Mesenchymal stem cell (in vitro differentiated cells and primary cell): ENCODE measurements at regions not wholly inside any gene's neighbourhood (a gene's known extent, or its start where the extent isn't known, plus 50 kb on each side); places are given as distances from the start of the nearest gene placed in this dataset.

Source experiments
- DNase-seq: peaks from one replicate; pipeline ENCODE4 v3.0.0-alpha.2; 2013
- H2AFZ ChIP-seq: one replicate; pipeline ENCODE4 v1.6.1; 2013; ENCODE audit warnings: low read depth, mild to moderate bottlenecking, control low read depth, inconsistent platforms, low read length, moderate library complexity
- H2AK5ac ChIP-seq: 2 replicates; pipeline ENCODE4 v1.6.1; 2013; ENCODE audit warnings: low read length, moderate library complexity, mild to moderate bottlenecking, inconsistent platforms; ENCODE audit not compliant: severe bottlenecking
- H2BK120ac ChIP-seq: one replicate; pipeline ENCODE4 v1.6.1; 2013; ENCODE audit warnings: low read depth, mild to moderate bottlenecking, inconsistent platforms, low read length, moderate library complexity
- H2BK12ac ChIP-seq, 2 experiments: one replicate each; pipeline ENCODE4 v1.6.1; 2013; ENCODE audit warnings: inconsistent platforms in 2 of 2, low read length in 2 of 2, mild to moderate bottlenecking in 2 of 2, moderate library complexity in 2 of 2, control low read depth in 1 of 2
- H2BK15ac ChIP-seq: one replicate; pipeline ENCODE4 v1.6.1; 2013; ENCODE audit warnings: mild to moderate bottlenecking, low read depth, inconsistent platforms; ENCODE audit not compliant: poor library complexity, severe bottlenecking
- H2BK5ac ChIP-seq: 2 replicates; pipeline ENCODE4 v1.6.1; 2013; ENCODE audit warnings: low read depth, mild to moderate bottlenecking, low read length, control low read depth, inconsistent platforms; ENCODE audit not compliant: poor library complexity, severe bottlenecking
- H3K14ac ChIP-seq, 2 experiments: one replicate each; pipeline ENCODE4 v1.6.1; 2013; ENCODE audit warnings: inconsistent platforms in 2 of 2, low read length in 2 of 2, control low read depth in 1 of 2, mild to moderate bottlenecking in 1 of 2, moderate library complexity in 1 of 2
- H3K18ac ChIP-seq, 2 experiments: one replicate each; pipeline ENCODE4 v1.6.1; 2013; ENCODE audit warnings: inconsistent platforms in 2 of 2, low read length in 2 of 2, control low read depth in 1 of 2, low read depth in 1 of 2, mild to moderate bottlenecking in 1 of 2
- H3K23ac ChIP-seq, 2 experiments: one replicate each; pipeline ENCODE4 v1.6.1; 2013; ENCODE audit warnings: inconsistent platforms in 2 of 2, low read length in 2 of 2, mild to moderate bottlenecking in 2 of 2, moderate library complexity in 2 of 2, control low read depth in 1 of 2
- H3K27ac ChIP-seq: 2 replicates; pipeline ENCODE4 v1.5.1; 2013; ENCODE audit warnings: mild to moderate bottlenecking, moderate library complexity, low read length, control low read depth, inconsistent platforms; ENCODE audit not compliant: poor library complexity, severe bottlenecking
- H3K27me3 ChIP-seq, 2 experiments: 2 replicates each; pipeline versions ENCODE4 v1.6.1 to v1.7.0; 2013; ENCODE audit warnings: low read length in 2 of 2, mild to moderate bottlenecking in 2 of 2, moderate library complexity in 2 of 2, control low read depth in 1 of 2, inconsistent platforms in 1 of 2; ENCODE audit not compliant: control insufficient read depth in 1 of 2, insufficient read depth in 1 of 2
- H3K36me3 ChIP-seq, 2 experiments: 2 replicates each; pipeline versions ENCODE4 v1.6.1 to v1.7.0; 2013; ENCODE audit warnings: low read length in 2 of 2, control low read depth in 1 of 2, inconsistent platforms in 1 of 2, low read depth in 1 of 2, mild to moderate bottlenecking in 1 of 2; ENCODE audit not compliant: insufficient read depth in 2 of 2, control insufficient read depth in 1 of 2
- H3K4ac ChIP-seq, 2 experiments: one replicate each; pipeline ENCODE4 v1.6.1; 2013; ENCODE audit warnings: inconsistent platforms in 2 of 2, low read length in 2 of 2, mild to moderate bottlenecking in 2 of 2, moderate library complexity in 2 of 2, control low read depth in 1 of 2, low read depth in 1 of 2
- H3K4me1 ChIP-seq: 2 replicates; pipeline ENCODE4 v1.6.1; 2013; ENCODE audit warnings: low read depth, low read length, control low read depth; ENCODE audit not compliant: control insufficient read depth, insufficient read depth
- H3K4me2 ChIP-seq: 2 replicates; pipeline ENCODE4 v1.6.1; 2013; ENCODE audit warnings: low read length, mild to moderate bottlenecking, inconsistent platforms; ENCODE audit not compliant: poor library complexity, severe bottlenecking
- H3K4me3 ChIP-seq, 2 experiments: 2 replicates each; pipeline versions ENCODE4 v1.5.1 to v1.7.0; 2013; ENCODE audit warnings: low read length in 2 of 2, mild to moderate bottlenecking in 2 of 2, control low read depth in 1 of 2, low read depth in 1 of 2; ENCODE audit not compliant: insufficient read depth in 1 of 2
- H3K79me1 ChIP-seq: replicated peaks from 2 replicates; pipeline ENCODE4 v1.6.1; 2013; ENCODE audit warnings: mild to moderate bottlenecking, control low read depth, low read length, inconsistent platforms; ENCODE audit not compliant: poor library complexity, severe bottlenecking
- H3K9ac ChIP-seq: 2 replicates; pipeline ENCODE4 v1.7.0; 2013; ENCODE audit warnings: mild to moderate bottlenecking, low read length, moderate library complexity
- H3K9me3 ChIP-seq: 2 replicates; pipeline ENCODE4 v1.7.0; 2013; ENCODE audit warnings: mild to moderate bottlenecking, low read length; ENCODE audit not compliant: control insufficient read depth
- H4K8ac ChIP-seq: one replicate; pipeline ENCODE4 v1.6.1; 2013; ENCODE audit warnings: inconsistent platforms, mild to moderate bottlenecking, low read length, moderate library complexity
- H4K91ac ChIP-seq: one replicate; pipeline ENCODE4 v1.6.1; 2013; ENCODE audit warnings: mild to moderate bottlenecking, low read length, inconsistent platforms
- WGBS: methylation state at CpG from one replicate; pipeline ENCODE4 v1.1.7; 2013; ENCODE audit warnings: mixed read lengths; 5-methylcytosine and 5-hydroxymethylcytosine counted together

- H3K79me1 ChIP-seq: no peaks in the 10 kb centered on the region
- no peak overlapping the region for H2AFZ ChIP-seq
- no peak overlapping the region for H2BK12ac ChIP-seq
- no peak overlapping the region for H2BK5ac ChIP-seq
- no peak for DNase-seq
- no peaks in the 10 kb centered on the region for H3K27me3 ChIP-seq
- H3K4ac ChIP-seq: no peak overlapping the region
- 0% methylated on average over 1 of the region's 2 CpGs for WGBS
- no peak overlapping the region for H3K9ac ChIP-seq
- peak overlapping the region; percentile 3 for H3K27ac ChIP-seq
- no peak overlapping the region for H4K91ac ChIP-seq
- no peaks in the 10 kb centered on the region for H3K9me3 ChIP-seq
- no peaks in the 10 kb centered on the region for H3K4me1 ChIP-seq
- H3K4me2 ChIP-seq: no peak overlapping the region
- H2AK5ac ChIP-seq: peak overlapping the region; percentile 20
- no peak overlapping the region for H4K8ac ChIP-seq
- no peak overlapping the region for H3K14ac ChIP-seq
- no peaks in the 10 kb centered on the region for H3K36me3 ChIP-seq
- no peak overlapping the region for H3K4me3 ChIP-seq
- no peak overlapping the region for H3K23ac ChIP-seq
- no peak overlapping the region for H2BK120ac ChIP-seq
- no peak overlapping the region for H3K18ac ChIP-seq
- H2BK15ac ChIP-seq: no peak overlapping the region
Observed at GRCh38 chr2:191574232-191574631, 103.7 kb upstream of the NABP1 start.

- H3K23ac ChIP-seq: no peak overlapping the region
- DNase-seq: no peak
- no peaks in the 10 kb centered on the region for H3K79me1 ChIP-seq
- H2BK120ac ChIP-seq: no peak overlapping the region
- no peaks in the 10 kb centered on the region for H3K27me3 ChIP-seq
- H4K91ac ChIP-seq: no peak overlapping the region
- no peak overlapping the region for H3K4ac ChIP-seq
- no peak overlapping the region for H3K27ac ChIP-seq
- no peak overlapping the region for H4K8ac ChIP-seq
- H2BK5ac ChIP-seq: no peak overlapping the region
- no peak overlapping the region for H2BK15ac ChIP-seq
- no peaks in the 10 kb centered on the region for H3K36me3 ChIP-seq
- H3K4me1 ChIP-seq: peaks cover 2% of the 10 kb centered on the region
- no peak overlapping the region for H2AK5ac ChIP-seq
- no peak overlapping the region for H3K18ac ChIP-seq
- no peaks in the 10 kb centered on the region for H3K9me3 ChIP-seq
- H3K9ac ChIP-seq: no peak overlapping the region
- no peak overlapping the region for H2AFZ ChIP-seq
- H3K14ac ChIP-seq: no peak overlapping the region
- WGBS: 85% methylated on average over 2 of the region's 2 CpGs
- H3K4me3 ChIP-seq: no peak overlapping the region
- no peak overlapping the region for H3K4me2 ChIP-seq
- no peak overlapping the region for H2BK12ac ChIP-seq
Observed at GRCh38 chr2:191577605-191578004, 100.3 kb upstream of the NABP1 start.

GRCh38 chr2:191578031-191578430 lies 99.9 kb upstream of the NABP1 start:
- no peak for DNase-seq
- Histone ChIP-seq H3K4me1 (peaks cover 2% of the 10 kb centered on the region), H3K4me2 (no peak overlapping the region), H3K14ac (no peak overlapping the region), H4K8ac (no peak overlapping the region), H2BK5ac (no peak overlapping the region), H2BK120ac (no peak overlapping the region), H3K4ac (no peak overlapping the region), H3K18ac (no peak overlapping the region), H2BK12ac (no peak overlapping the region), H3K23ac (no peak overlapping the region), H3K27me3 (no peaks in the 10 kb centered on the region), H2AFZ (no peak overlapping the region), H3K27ac (no peak overlapping the region), H2BK15ac (no peak overlapping the region), H3K36me3 (no peaks in the 10 kb centered on the region), H3K79me1 (no peaks in the 10 kb centered on the region), H4K91ac (no peak overlapping the region), H3K9ac (no peak overlapping the region), H3K4me3 (no peak overlapping the region), H2AK5ac (peak overlapping the region; percentile 38), H3K9me3 (no peaks in the 10 kb centered on the region)
- 99% methylated on average over 3 of the region's 3 CpGs for WGBS

GRCh38 chr2:191580581-191580980 lies 97.4 kb upstream of the NABP1 start:
- no peaks in the 10 kb centered on the region for H3K79me1 ChIP-seq
- no peak overlapping the region for H3K9ac ChIP-seq
- no peak overlapping the region for H3K4me3 ChIP-seq
- no peak overlapping the region for H2BK120ac ChIP-seq
- H3K27ac ChIP-seq: no peak overlapping the region
- DNase-seq: no peak
- peaks cover 2% of the 10 kb centered on the region for H3K4me1 ChIP-seq
- no peaks in the 10 kb centered on the region for H3K9me3 ChIP-seq
- no peak overlapping the region for H3K4ac ChIP-seq
- H3K36me3 ChIP-seq: no peaks in the 10 kb centered on the region
- H4K8ac ChIP-seq: no peak overlapping the region
- no peak overlapping the region for H2AFZ ChIP-seq
- H2AK5ac ChIP-seq: no peak overlapping the region
- H3K18ac ChIP-seq: no peak overlapping the region
- H3K23ac ChIP-seq: no peak overlapping the region
- no peak overlapping the region for H3K14ac ChIP-seq
- H2BK5ac ChIP-seq: no peak overlapping the region
- H2BK15ac ChIP-seq: no peak overlapping the region
- no peaks in the 10 kb centered on the region for H3K27me3 ChIP-seq
- no peak overlapping the region for H2BK12ac ChIP-seq
- H3K4me2 ChIP-seq: no peak overlapping the region
- no CpG with 5 or more reads among the region's 4 CpGs for WGBS
- no peak overlapping the region for H4K91ac ChIP-seq
